KMS-11 (cell line): ENCODE measurements at regions not wholly inside any gene's neighbourhood (a gene's known extent, or its start where the extent isn't known, plus 50 kb on each side); places are given as distances from the start of the nearest gene placed in this dataset.

Experiments
- H2AFZ ChIP-seq: fragments of 200-600 bp; sonication (generic); 2 replicates; pipeline ENCODE4 v1.6.1; 2016; ENCODE audit warnings: antibody characterized with exemption, mixed run types, low read depth
- H3K27ac ChIP-seq: fragments of 200-600 bp; sonication (generic); 2 replicates; pipeline ENCODE4 v1.6.1; 2016; ENCODE audit warnings: mild to moderate bottlenecking, mixed run types
- H3K27me3 ChIP-seq: fragments of 200-600 bp; sonication (generic); 2 replicates; pipeline ENCODE4 v1.6.1; 2017; ENCODE audit warnings: mild to moderate bottlenecking, low read depth, mixed run types, moderate library complexity; ENCODE audit not compliant: insufficient read depth
- H3K36me3 ChIP-seq: fragments of 200-600 bp; sonication (generic); 2 replicates; pipeline ENCODE4 v1.6.1; 2017; ENCODE audit warnings: mild to moderate bottlenecking, mixed run types; ENCODE audit not compliant: insufficient read depth
- H3K4me1 ChIP-seq: fragments of 200-600 bp; sonication (generic); 2 replicates; pipeline ENCODE4 v1.6.1; 2016; ENCODE audit warnings: mild to moderate bottlenecking, low read depth, mixed run types; ENCODE audit not compliant: poor library complexity, severe bottlenecking
- H3K4me2 ChIP-seq: fragments of 200-600 bp; sonication (generic); 2 replicates; pipeline ENCODE4 v1.7.0; 2016; ENCODE audit warnings: mild to moderate bottlenecking, mixed run types
- H3K4me3 ChIP-seq: fragments of 200-600 bp; sonication (generic); IDR thresholded peaks from 2 replicates; pipeline ENCODE4 v1.6.1; 2017; ENCODE audit warnings: low read depth, low read length, mixed read lengths; ENCODE audit not compliant: insufficient read depth
- H3K79me2 ChIP-seq: fragments of 200-600 bp; sonication (generic); 2 replicates; pipeline ENCODE4 v1.6.1; 2016; ENCODE audit warnings: low read depth, mixed run types; ENCODE audit not compliant: insufficient read depth
- H3K9ac ChIP-seq: fragments of 200-600 bp; sonication (generic); 2 replicates; pipeline ENCODE4 v1.6.1; 2016; ENCODE audit warnings: mild to moderate bottlenecking, mixed run types
- H4K20me1 ChIP-seq: fragments of 200-600 bp; sonication (generic); 2 replicates; pipeline ENCODE4 v1.6.1; 2016; ENCODE audit warnings: mild to moderate bottlenecking, mixed run types; ENCODE audit not compliant: insufficient read depth
- TF ChIP-seq, protein P1 (sequence below): fragments of 200-600 bp; sonication (generic); conservative IDR thresholded peaks from 2 replicates; pipeline ENCODE4 v1.6.1; 2017; ENCODE audit warnings: low read depth, mild to moderate bottlenecking, antibody characterized with exemption, low read length, moderate library complexity, mixed read lengths

DNA sequence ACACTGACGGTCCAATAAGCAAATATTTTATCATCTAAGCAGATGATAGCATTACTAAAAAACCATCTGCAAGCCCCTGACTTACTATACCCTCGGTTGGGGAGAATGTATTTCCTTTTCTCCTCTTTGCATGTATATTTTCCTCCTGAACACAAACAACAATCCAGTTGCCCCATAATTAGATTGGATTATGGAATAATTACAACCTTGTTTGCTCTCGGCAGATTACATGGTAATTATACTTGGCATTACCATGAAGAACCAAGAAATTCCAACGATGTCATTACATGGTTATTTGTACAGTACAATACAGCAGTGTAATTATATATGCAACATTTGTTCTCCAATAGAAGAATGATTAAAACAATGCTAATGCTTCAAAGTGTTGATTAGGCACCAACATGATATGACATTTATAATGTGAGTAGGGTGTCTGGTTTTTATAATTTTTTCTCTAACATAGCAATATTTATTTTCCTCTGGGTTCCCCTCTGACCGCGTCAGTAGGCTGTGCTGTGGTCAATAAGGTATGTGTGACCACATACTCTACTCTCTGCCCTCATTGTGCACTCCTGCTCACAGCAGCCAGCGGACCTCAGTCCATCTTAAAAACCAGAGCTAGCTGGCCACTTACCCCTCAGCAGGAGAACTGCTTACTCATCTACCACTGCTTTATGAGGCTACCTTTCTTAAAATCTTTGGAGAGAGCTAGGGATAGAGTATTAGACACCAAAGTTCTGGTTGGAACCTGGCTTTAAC, 176.1 kb downstream of the INSIG2 start:
- Histone ChIP-seq H2AFZ (no peak overlapping the region), H3K4me2 (no peak overlapping the region), H3K4me1 (no peaks in the 10 kb centered on the region), H3K79me2 (no peaks in the 10 kb centered on the region), H3K27ac (no peak overlapping the region), H3K27me3 (no peaks in the 10 kb centered on the region), H3K36me3 (no peaks in the 10 kb centered on the region), H4K20me1 (no peaks in the 10 kb centered on the region), H3K9ac (no peak overlapping the region), H3K4me3 (no peak overlapping the region)
- TF ChIP-seq, protein P1, sequence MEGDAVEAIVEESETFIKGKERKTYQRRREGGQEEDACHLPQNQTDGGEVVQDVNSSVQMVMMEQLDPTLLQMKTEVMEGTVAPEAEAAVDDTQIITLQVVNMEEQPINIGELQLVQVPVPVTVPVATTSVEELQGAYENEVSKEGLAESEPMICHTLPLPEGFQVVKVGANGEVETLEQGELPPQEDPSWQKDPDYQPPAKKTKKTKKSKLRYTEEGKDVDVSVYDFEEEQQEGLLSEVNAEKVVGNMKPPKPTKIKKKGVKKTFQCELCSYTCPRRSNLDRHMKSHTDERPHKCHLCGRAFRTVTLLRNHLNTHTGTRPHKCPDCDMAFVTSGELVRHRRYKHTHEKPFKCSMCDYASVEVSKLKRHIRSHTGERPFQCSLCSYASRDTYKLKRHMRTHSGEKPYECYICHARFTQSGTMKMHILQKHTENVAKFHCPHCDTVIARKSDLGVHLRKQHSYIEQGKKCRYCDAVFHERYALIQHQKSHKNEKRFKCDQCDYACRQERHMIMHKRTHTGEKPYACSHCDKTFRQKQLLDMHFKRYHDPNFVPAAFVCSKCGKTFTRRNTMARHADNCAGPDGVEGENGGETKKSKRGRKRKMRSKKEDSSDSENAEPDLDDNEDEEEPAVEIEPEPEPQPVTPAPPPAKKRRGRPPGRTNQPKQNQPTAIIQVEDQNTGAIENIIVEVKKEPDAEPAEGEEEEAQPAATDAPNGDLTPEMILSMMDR = no peak

DNA sequence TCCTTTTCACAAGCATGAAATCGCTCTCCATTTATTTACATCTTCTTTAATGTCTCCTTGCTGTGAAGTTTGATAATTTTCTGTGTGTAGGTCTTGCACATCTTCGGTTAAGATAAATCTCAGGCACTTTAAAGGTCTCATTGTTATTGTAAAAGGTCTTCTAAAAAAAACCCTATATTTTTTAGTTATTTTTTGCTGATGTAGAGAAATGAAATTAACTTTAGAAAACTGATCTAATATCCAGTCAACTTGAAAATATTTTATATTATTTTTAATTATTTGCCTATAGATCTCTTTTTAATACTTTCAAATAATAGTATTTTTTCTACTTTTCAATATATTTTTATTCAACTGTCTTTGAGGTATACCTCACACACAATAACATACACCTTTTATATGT, 169.4 kb downstream of the INSIG2 start:
- no peak overlapping the region for H2AFZ ChIP-seq
- no peak overlapping the region for H3K4me3 ChIP-seq
- TF ChIP-seq, protein P1 = no peak
- no peaks in the 10 kb centered on the region for H3K36me3 ChIP-seq
- H3K4me2 ChIP-seq = no peak overlapping the region
- no peaks in the 10 kb centered on the region for H4K20me1 ChIP-seq
- H3K4me1 ChIP-seq = no peaks in the 10 kb centered on the region
- H3K79me2 ChIP-seq = no peaks in the 10 kb centered on the region
- no peaks in the 10 kb centered on the region for H3K27me3 ChIP-seq
- no peak overlapping the region for H3K9ac ChIP-seq
- no peak overlapping the region for H3K27ac ChIP-seq

DNA sequence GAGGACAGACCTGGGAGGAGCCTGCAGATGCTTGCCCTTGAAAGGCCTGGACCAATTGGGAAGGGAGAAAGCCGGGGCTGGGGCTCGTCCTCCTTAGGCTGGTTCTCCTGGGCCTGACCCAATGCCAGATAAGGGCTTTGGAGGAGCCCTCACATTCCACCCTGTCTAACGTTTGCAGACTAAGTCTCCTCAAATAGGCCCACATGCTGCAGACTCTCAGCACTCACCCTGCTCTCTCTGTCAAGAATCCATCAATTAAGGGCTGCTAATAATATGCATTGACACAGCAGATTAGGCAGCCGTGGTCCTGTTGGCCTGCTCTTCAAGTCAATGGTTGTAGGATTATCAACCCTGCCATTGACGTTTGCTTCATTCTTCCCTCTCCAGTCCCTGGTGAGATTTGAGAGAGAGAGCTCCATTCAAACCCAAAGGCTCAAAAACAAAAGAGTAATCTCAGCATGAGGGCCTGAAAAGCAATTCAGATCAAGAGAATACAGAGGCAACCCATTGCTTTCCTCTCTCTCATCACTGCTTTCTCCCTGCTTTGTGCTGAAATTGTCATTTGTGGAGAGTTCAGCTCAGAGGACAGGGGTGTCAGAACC, 167.6 kb downstream of the INSIG2 start:
- H2AFZ ChIP-seq = no peak overlapping the region
- H3K4me3 ChIP-seq = no peak overlapping the region
- no peaks in the 10 kb centered on the region for H4K20me1 ChIP-seq
- no peak overlapping the region for H3K27ac ChIP-seq
- H3K9ac ChIP-seq = no peak overlapping the region
- TF ChIP-seq, protein P1 = no peak
- H3K36me3 ChIP-seq = no peaks in the 10 kb centered on the region
- no peak overlapping the region for H3K4me2 ChIP-seq
- no peaks in the 10 kb centered on the region for H3K4me1 ChIP-seq
- no peaks in the 10 kb centered on the region for H3K79me2 ChIP-seq
- H3K27me3 ChIP-seq = no peaks in the 10 kb centered on the region

DNA sequence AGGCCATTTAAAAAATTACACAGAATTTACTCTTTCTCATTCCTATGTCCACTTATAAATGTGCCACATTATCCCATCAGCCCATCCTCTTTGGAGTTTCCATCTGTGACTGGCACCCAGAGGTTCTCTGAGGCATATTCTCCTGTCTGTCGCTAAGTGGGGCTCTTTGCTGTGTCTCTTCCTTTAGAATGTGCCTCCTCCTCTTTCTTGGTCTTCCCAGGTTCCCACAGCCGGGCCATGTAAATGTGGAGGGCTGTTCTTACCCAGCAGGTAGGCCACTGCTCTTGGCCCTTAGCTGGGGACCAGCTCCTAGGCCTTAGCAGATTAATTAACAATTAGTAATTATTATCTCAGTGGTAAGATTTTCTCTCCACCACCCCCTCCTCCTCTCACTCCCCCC, 167.0 kb downstream of the INSIG2 start:
- no peaks in the 10 kb centered on the region for H3K27me3 ChIP-seq
- TF ChIP-seq, protein P1 = no peak
- no peaks in the 10 kb centered on the region for H4K20me1 ChIP-seq
- H3K4me2 ChIP-seq = no peak overlapping the region
- H3K27ac ChIP-seq = no peak overlapping the region
- H3K79me2 ChIP-seq = no peaks in the 10 kb centered on the region
- no peaks in the 10 kb centered on the region for H3K36me3 ChIP-seq
- H3K9ac ChIP-seq = no peak overlapping the region
- no peaks in the 10 kb centered on the region for H3K4me1 ChIP-seq
- no peak overlapping the region for H2AFZ ChIP-seq
- H3K4me3 ChIP-seq = no peak overlapping the region
